SK-MEL-5 (cell line): ENCODE measurements at regions not wholly inside any gene's neighbourhood (a gene's known extent, or its start where the extent isn't known, plus 50 kb on each side); places are given as distances from the start of the nearest gene placed in this dataset.

Experiments used
- DNase-seq: peaks from one replicate; pipeline ENCODE4 v3.0.0-alpha.2; 2016; ENCODE audit warnings: low read depth, low spot score
- in situ Hi-C: cut with HindIII; loops from 2 replicates; pipeline ENCODE4 v1.10.0; 2016; ENCODE audit warnings: low sequenced_read_pairs, high pct_unique_total_duplicates, low pct_unique_long_range_greater_than_20kb

DNA sequence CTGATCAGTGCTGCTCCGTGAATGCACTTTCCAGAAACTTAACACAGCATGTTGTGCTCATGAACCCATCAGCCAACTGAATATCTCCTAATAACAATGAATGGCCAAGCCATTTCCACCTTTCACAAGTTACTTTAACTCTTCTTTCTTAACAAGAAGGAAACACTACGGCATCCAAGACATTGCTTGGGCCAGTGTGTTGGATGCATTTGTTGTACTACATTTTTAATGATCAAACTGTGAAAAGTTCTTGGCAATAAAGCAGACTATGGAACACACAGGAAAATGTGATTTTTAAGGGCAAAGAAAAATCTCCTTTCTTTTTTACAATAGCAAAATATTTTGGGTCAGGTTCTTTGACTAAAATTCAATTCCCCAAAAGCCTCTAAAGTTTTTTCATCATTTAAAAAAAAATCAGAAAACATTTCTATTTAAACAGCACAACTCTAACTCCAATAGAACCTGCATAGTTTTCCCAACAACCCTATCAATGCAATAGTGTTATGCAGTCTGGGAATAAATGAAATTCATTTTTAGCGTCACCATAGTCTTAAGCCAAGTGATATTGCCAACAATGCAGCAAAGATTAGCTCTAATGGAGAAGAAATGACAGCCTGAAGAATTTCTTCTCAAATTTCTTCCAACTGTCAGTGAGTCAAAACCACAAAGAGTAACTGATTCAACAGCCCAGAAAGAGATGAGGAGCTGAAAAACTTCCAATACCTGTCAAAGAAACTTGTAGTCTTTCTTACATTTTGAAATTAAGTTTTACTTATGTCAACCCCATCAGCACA, 50.7 kb upstream of the PTPRR start:
- DNase-seq: no peak
- in situ Hi-C loops: no loop called here
